Esophagus squamous epithelium (tissue), 4 donors: ENCODE measurements at regions not wholly inside any gene's neighbourhood (a gene's known extent, or its start where the extent isn't known, plus 50 kb on each side); places are given as distances from the start of the nearest gene placed in this dataset.

Experiments used
- POLR2A ChIP-seq, 4 donors: fragments of 450-650 bp; IDR thresholded peaks; one replicate each; pipeline ENCODE4 v1.6.1; 2017; ENCODE audit warnings: antibody characterized with exemption in 4 of 4, mild to moderate bottlenecking in 4 of 4, moderate library complexity in 3 of 4
- TF ChIP-seq, protein P1 (sequence below), 6 experiments: fragments of 450-650 bp in 4 of 6; fragments of 200-600 bp in 2 of 6; sonication (generic) in 2 of 6; IDR thresholded peaks; one replicate each; pipeline ENCODE4 v1.5.1; 2016 to 2019; ENCODE audit warnings: antibody characterized with exemption in 6 of 6, mild to moderate bottlenecking in 4 of 6, moderate library complexity in 4 of 6

DNA sequence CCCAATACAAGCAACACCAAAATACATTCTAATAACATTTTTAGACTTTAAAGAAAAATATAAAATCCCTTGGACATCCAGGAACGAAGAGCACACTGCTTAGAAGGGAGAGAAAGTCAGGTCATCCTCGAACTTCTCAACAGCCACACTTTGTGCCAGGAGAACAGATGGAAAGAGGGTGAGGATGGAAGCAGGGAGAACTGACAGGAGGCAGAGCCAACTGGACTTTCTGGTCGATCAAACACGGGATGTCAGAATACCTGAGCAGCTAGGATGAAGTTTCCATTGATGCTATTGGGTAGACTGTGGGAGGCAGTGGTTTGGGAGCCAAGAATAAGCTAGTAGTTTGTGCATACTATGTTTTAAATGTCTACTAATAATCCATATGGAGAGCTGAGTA, 111.4 kb downstream of the TOMM20 start:
- TF ChIP-seq, protein P1, sequence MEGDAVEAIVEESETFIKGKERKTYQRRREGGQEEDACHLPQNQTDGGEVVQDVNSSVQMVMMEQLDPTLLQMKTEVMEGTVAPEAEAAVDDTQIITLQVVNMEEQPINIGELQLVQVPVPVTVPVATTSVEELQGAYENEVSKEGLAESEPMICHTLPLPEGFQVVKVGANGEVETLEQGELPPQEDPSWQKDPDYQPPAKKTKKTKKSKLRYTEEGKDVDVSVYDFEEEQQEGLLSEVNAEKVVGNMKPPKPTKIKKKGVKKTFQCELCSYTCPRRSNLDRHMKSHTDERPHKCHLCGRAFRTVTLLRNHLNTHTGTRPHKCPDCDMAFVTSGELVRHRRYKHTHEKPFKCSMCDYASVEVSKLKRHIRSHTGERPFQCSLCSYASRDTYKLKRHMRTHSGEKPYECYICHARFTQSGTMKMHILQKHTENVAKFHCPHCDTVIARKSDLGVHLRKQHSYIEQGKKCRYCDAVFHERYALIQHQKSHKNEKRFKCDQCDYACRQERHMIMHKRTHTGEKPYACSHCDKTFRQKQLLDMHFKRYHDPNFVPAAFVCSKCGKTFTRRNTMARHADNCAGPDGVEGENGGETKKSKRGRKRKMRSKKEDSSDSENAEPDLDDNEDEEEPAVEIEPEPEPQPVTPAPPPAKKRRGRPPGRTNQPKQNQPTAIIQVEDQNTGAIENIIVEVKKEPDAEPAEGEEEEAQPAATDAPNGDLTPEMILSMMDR (IDR thresholded peaks at IDR 0.05) = no peak
- TF ChIP-seq POLR2A (IDR thresholded peaks at IDR 0.05) = no peak
